HG03521 (cell line): ENCODE measurements at regions not wholly inside any gene's neighbourhood (a gene's known extent, or its start where the extent isn't known, plus 50 kb on each side); places are given as distances from the start of the nearest gene placed in this dataset.

Source experiments
- ATAC-seq: cut with Tn5 transposase; IDR thresholded peaks from one replicate; pipeline ENCODE4 v1.9.1; 2021; ENCODE audit warnings: mild to moderate bottlenecking, moderate library complexity; ENCODE audit not compliant: unreplicated experiment

- no peak for ATAC-seq
Measured at GRCh38 chr4:85381968-85382367, 93.0 kb upstream of the ARHGAP24 start.

- ATAC-seq, result no peak
Measured at GRCh38 chr4:85391071-85391470, 83.9 kb upstream of the ARHGAP24 start.

GRCh38 chr4:85391589-85392410 is 83.2 kb upstream of the ARHGAP24 start:
- peak; percentile 87 for ATAC-seq

- ATAC-seq, result no peak
Measured at GRCh38 chr4:85393201-85393600, 81.7 kb upstream of the ARHGAP24 start.

- ATAC-seq, result no peak
Measured at GRCh38 chr4:85398276-85398675, 76.7 kb upstream of the ARHGAP24 start.

GRCh38 chr4:85399270-85399669 is 75.7 kb upstream of the ARHGAP24 start:
- peak; percentile 64 for ATAC-seq

- ATAC-seq, result no peak
Measured at GRCh38 chr4:85402371-85402770, 72.6 kb upstream of the ARHGAP24 start.

GRCh38 chr4:85406185-85406584 is 68.8 kb upstream of the ARHGAP24 start:
- ATAC-seq, result no peak

GRCh38 chr4:85407546-85407945 is 67.4 kb upstream of the ARHGAP24 start:
- no peak for ATAC-seq

- no peak for ATAC-seq
Measured at GRCh38 chr4:85408301-85408700, 66.6 kb upstream of the ARHGAP24 start.

- no peak for ATAC-seq
Measured at GRCh38 chr4:85409251-85409650, 65.7 kb upstream of the ARHGAP24 start.

GRCh38 chr4:85411386-85411785 is 63.6 kb upstream of the ARHGAP24 start:
- ATAC-seq, result no peak

- ATAC-seq, result no peak
Measured at GRCh38 chr4:85414972-85415371, 60.0 kb upstream of the ARHGAP24 start.

- no peak for ATAC-seq
Measured at GRCh38 chr4:85416094-85416493, 58.9 kb upstream of the ARHGAP24 start.

- no peak for ATAC-seq
Measured at GRCh38 chr4:85419103-85419502, 55.8 kb upstream of the ARHGAP24 start.

GRCh38 chr4:85420831-85421230 is 54.1 kb upstream of the ARHGAP24 start:
- no peak for ATAC-seq

GRCh38 chr4:85423431-85423830 is 51.5 kb upstream of the ARHGAP24 start:
- ATAC-seq, result peak; percentile 48
